ENCODE measurements at regions not wholly inside any gene's neighbourhood (a gene's known extent, or its start where the extent isn't known, plus 50 kb on each side); places are given as distances from the start of the nearest gene placed in this dataset.

GRCh38 chr1:67619080-67619479 is 65.9 kb upstream of the GADD45A start:
- H3K4me3 ChIP-seq, result no peak overlapping the region
- no peak for DNase-seq
- no peaks in the 10 kb centered on the region for H4K20me1 ChIP-seq (ENCODE audit: insufficient read depth)
- H3K4me2 ChIP-seq, result no peak overlapping the region
- H3K27me3 ChIP-seq (ENCODE audit: insufficient read depth, low read depth), result no peaks in the 10 kb centered on the region
- ChIA-PET POLR2A (ENCODE audit: unreplicated experiment) (interaction anchor here (0.6 kb wide), 1 partner anchor 64 kb away, joined by 4 read pairs; no protein-coding TSS in a partner anchor), CTCF (no interaction called here)
- intact Hi-C loops (cut with micrococcal nuclease; ENCODE audit: unreplicated experiment), result no loop called here
- no peak overlapping the region for H3K27ac ChIP-seq
- no TSS peak for BruUV-seq (replicated peaks)
- H3K36me3 ChIP-seq (ENCODE audit: low read depth), result no peaks in the 10 kb centered on the region
- no peaks in the 10 kb centered on the region for H3K79me2 ChIP-seq (ENCODE audit: low read depth)
- TF ChIP-seq CTCF (conservative IDR thresholded peaks at IDR 0.05) (no peak), EZH2 (IDR thresholded peaks at IDR 0.05; ENCODE audit: low read depth) (no peak)
- H3K4me1 ChIP-seq (replicated peaks; ENCODE audit: insufficient read depth), result peaks cover 11% of the 10 kb centered on the region
- no peak overlapping the region for H2AFZ ChIP-seq
- H3K9me3 ChIP-seq (ENCODE audit: insufficient read depth, low read depth), result no peaks in the 10 kb centered on the region
- peaks cover 17% of the 10 kb centered on the region for H3F3A ChIP-seq (ENCODE audit: insufficient read depth, low read depth)
- no peaks in the 10 kb centered on the region for H3K9me2 ChIP-seq (ENCODE audit: insufficient read depth)

GRCh38 chr1:67623906-67624305 is 61.1 kb upstream of the GADD45A start:
- no peaks in the 10 kb centered on the region for H3K79me2 ChIP-seq (ENCODE audit: low read depth)
- H3K9me2 ChIP-seq (ENCODE audit: insufficient read depth), result no peaks in the 10 kb centered on the region
- no peak overlapping the region for H3K4me2 ChIP-seq
- no peaks in the 10 kb centered on the region for H3K27me3 ChIP-seq (ENCODE audit: insufficient read depth, low read depth)
- intact Hi-C loops (cut with micrococcal nuclease; ENCODE audit: unreplicated experiment), result no loop called here
- TF ChIP-seq EZH2 (IDR thresholded peaks at IDR 0.05; ENCODE audit: low read depth), result no peak
- no peak for TF ChIP-seq CTCF (conservative IDR thresholded peaks at IDR 0.05)
- ChIA-PET CTCF (no interaction called here), POLR2A (ENCODE audit: unreplicated experiment) (no interaction called here)
- DNase-seq, result no peak
- no TSS peak for BruUV-seq (replicated peaks)
- peaks cover 13% of the 10 kb centered on the region; the same call in 1 of the 2 replicates for H3K4me1 ChIP-seq (replicated peaks; ENCODE audit: insufficient read depth)
- no peaks in the 10 kb centered on the region for H3K36me3 ChIP-seq (ENCODE audit: low read depth)
- H3F3A ChIP-seq (ENCODE audit: insufficient read depth, low read depth), result peaks cover 17% of the 10 kb centered on the region
- no peaks in the 10 kb centered on the region for H4K20me1 ChIP-seq (ENCODE audit: insufficient read depth)
- no peaks in the 10 kb centered on the region; the same call in 1 of the 2 replicates for H3K9me3 ChIP-seq (ENCODE audit: insufficient read depth, low read depth)
- no peak overlapping the region for H3K4me3 ChIP-seq
- no peak overlapping the region for H3K27ac ChIP-seq
- H2AFZ ChIP-seq, result no peak overlapping the region

GRCh38 chr1:67624680-67625079 is 60.3 kb upstream of the GADD45A start:
- ChIA-PET CTCF (interaction anchor here (0.6 kb wide), 1 partner anchor 15 kb away, joined by 3 read pairs; no protein-coding TSS in a partner anchor), POLR2A (ENCODE audit: unreplicated experiment) (interaction anchor here (0.6 kb wide), 1 partner anchor 67 kb away, joined by 3 read pairs; no protein-coding TSS in a partner anchor)
- Histone ChIP-seq H3K9me3 (ENCODE audit: insufficient read depth, low read depth) (no peaks in the 10 kb centered on the region; the same call in 1 of the 2 replicates), H3K79me2 (ENCODE audit: low read depth) (no peaks in the 10 kb centered on the region), H3K9me2 (ENCODE audit: insufficient read depth) (no peaks in the 10 kb centered on the region), H3K36me3 (ENCODE audit: low read depth) (no peaks in the 10 kb centered on the region), H3K4me1 (replicated peaks; ENCODE audit: insufficient read depth) (peaks cover 21% of the 10 kb centered on the region), H3K4me2 (no peak overlapping the region), H3K27ac (no peak overlapping the region), H3K27me3 (ENCODE audit: insufficient read depth, low read depth) (no peaks in the 10 kb centered on the region), H2AFZ (no peak overlapping the region), H3K4me3 (no peak overlapping the region), H4K20me1 (ENCODE audit: insufficient read depth) (no peaks in the 10 kb centered on the region), H3F3A (ENCODE audit: insufficient read depth, low read depth) (peaks cover 22% of the 10 kb centered on the region)
- no TSS peak for BruUV-seq (replicated peaks)
- TF ChIP-seq CTCF (conservative IDR thresholded peaks at IDR 0.05), result no peak
- TF ChIP-seq EZH2 (IDR thresholded peaks at IDR 0.05; ENCODE audit: low read depth), result no peak
- intact Hi-C loops (cut with micrococcal nuclease; ENCODE audit: unreplicated experiment), result loop anchor here (5.0 kb wide), 1 partner anchor 52 kb away; no protein-coding TSS in a partner anchor
- DNase-seq, result no peak

Measured in PC-9 (cell line).